Uterus (tissue), 2 donors: ENCODE measurements at regions not wholly inside any gene's neighbourhood (a gene's known extent, or its start where the extent isn't known, plus 50 kb on each side); places are given as distances from the start of the nearest gene placed in this dataset.

Source experiments
- POLR2A ChIP-seq, 2 donors: fragments of 450-650 bp; IDR thresholded peaks; one replicate each; pipeline ENCODE4 v1.6.1; 2016; ENCODE audit warnings: antibody characterized with exemption in 2 of 2, mild to moderate bottlenecking in 1 of 2, moderate library complexity in 1 of 2
- TF ChIP-seq, protein P1 (sequence below), 4 experiments: fragments of 200-600 bp in 2 of 4; fragments of 450-650 bp in 2 of 4; sonication (generic) in 2 of 4; IDR thresholded peaks; one replicate each; pipeline ENCODE4 v1.5.1; 2016 to 2019; ENCODE audit warnings: antibody characterized with exemption in 4 of 4, mild to moderate bottlenecking in 2 of 4, moderate library complexity in 1 of 4

- TF ChIP-seq, protein P1, sequence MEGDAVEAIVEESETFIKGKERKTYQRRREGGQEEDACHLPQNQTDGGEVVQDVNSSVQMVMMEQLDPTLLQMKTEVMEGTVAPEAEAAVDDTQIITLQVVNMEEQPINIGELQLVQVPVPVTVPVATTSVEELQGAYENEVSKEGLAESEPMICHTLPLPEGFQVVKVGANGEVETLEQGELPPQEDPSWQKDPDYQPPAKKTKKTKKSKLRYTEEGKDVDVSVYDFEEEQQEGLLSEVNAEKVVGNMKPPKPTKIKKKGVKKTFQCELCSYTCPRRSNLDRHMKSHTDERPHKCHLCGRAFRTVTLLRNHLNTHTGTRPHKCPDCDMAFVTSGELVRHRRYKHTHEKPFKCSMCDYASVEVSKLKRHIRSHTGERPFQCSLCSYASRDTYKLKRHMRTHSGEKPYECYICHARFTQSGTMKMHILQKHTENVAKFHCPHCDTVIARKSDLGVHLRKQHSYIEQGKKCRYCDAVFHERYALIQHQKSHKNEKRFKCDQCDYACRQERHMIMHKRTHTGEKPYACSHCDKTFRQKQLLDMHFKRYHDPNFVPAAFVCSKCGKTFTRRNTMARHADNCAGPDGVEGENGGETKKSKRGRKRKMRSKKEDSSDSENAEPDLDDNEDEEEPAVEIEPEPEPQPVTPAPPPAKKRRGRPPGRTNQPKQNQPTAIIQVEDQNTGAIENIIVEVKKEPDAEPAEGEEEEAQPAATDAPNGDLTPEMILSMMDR (IDR thresholded peaks at IDR 0.05) = no peak
- TF ChIP-seq POLR2A (IDR thresholded peaks at IDR 0.05) = no peak
Measured at GRCh38 chr5:155154973-155155372, 141.4 kb downstream of the KIF4B start.
